Chondrocyte (in vitro differentiated cells): ENCODE measurements at regions not wholly inside any gene's neighbourhood (a gene's known extent, or its start where the extent isn't known, plus 50 kb on each side); places are given as distances from the start of the nearest gene placed in this dataset.

Source experiments
- DNase-seq: peaks from one replicate; pipeline ENCODE4 v3.0.0; 2021; ENCODE audit warnings: mixed read lengths, low spot score
- H3K27ac Mint-ChIP-seq: one replicate; pipeline ENCODE4 v1.8.0; 2021; ENCODE audit warnings: mild to moderate bottlenecking, moderate library complexity, mixed read lengths; ENCODE audit not compliant: unreplicated experiment
- H3K27me3 Mint-ChIP-seq: 2 replicates; pipeline ENCODE4 v1.8.0; 2021; ENCODE audit warnings: low read depth, mixed read lengths
- H3K36me3 Mint-ChIP-seq: 2 replicates; pipeline ENCODE4 v1.8.0; 2021; ENCODE audit warnings: low read depth, mixed read lengths
- H3K4me1 Mint-ChIP-seq: 2 replicates; pipeline ENCODE4 v1.8.0; 2021; ENCODE audit warnings: low read depth, mild to moderate bottlenecking, mixed read lengths
- H3K4me3 Mint-ChIP-seq: one replicate; pipeline ENCODE4 v1.8.0; 2021; ENCODE audit warnings: mild to moderate bottlenecking, moderate library complexity, mixed read lengths; ENCODE audit not compliant: unreplicated experiment
- H3K9me3 Mint-ChIP-seq: 2 replicates; pipeline ENCODE4 v1.8.0; 2021; ENCODE audit warnings: low read depth, mixed read lengths
- CTCF ChIP-seq: fragments of 200-600 bp; sonication (generic); IDR thresholded peaks from 2 replicates; pipeline ENCODE4 v1.5.0; 2021; ENCODE audit warnings: antibody characterized with exemption, mild to moderate bottlenecking, moderate library complexity

- no peak for DNase-seq
- H3K27me3 Mint-ChIP-seq: peaks cover 30% of the 10 kb centered on the region
- no peaks in the 10 kb centered on the region for H3K36me3 Mint-ChIP-seq
- H3K4me3 Mint-ChIP-seq: no peak overlapping the region
- H3K4me1 Mint-ChIP-seq: no peaks in the 10 kb centered on the region
- no peak for TF ChIP-seq CTCF
- peaks cover 14% of the 10 kb centered on the region for H3K9me3 Mint-ChIP-seq
- no peak overlapping the region for H3K27ac Mint-ChIP-seq
Observed at GRCh38 chr14:101417434-101417833, 143.9 kb upstream of the DIO3 start.

GRCh38 chr14:101418601-101419000 lies 142.7 kb upstream of the DIO3 start:
- DNase-seq: no peak
- H3K4me3 Mint-ChIP-seq: no peak overlapping the region
- H3K27ac Mint-ChIP-seq: no peak overlapping the region
- no peak for TF ChIP-seq CTCF
- H3K27me3 Mint-ChIP-seq: peaks cover 27% of the 10 kb centered on the region
- peaks cover 14% of the 10 kb centered on the region for H3K9me3 Mint-ChIP-seq
- H3K4me1 Mint-ChIP-seq: no peaks in the 10 kb centered on the region
- no peaks in the 10 kb centered on the region for H3K36me3 Mint-ChIP-seq

- Mint-ChIP-seq H3K4me3 (no peak overlapping the region), H3K36me3 (peaks cover 2% of the 10 kb centered on the region), H3K4me1 (no peaks in the 10 kb centered on the region), H3K27me3 (peaks cover 47% of the 10 kb centered on the region), H3K9me3 (peaks cover 17% of the 10 kb centered on the region), H3K27ac (no peak overlapping the region)
- TF ChIP-seq CTCF: no peak
- DNase-seq: no peak
Observed at GRCh38 chr14:101426466-101426865, 134.8 kb upstream of the DIO3 start.

- H3K36me3 Mint-ChIP-seq: peaks cover 2% of the 10 kb centered on the region
- H3K4me3 Mint-ChIP-seq: no peak overlapping the region
- H3K27ac Mint-ChIP-seq: no peak overlapping the region
- H3K9me3 Mint-ChIP-seq: peaks cover 17% of the 10 kb centered on the region
- H3K27me3 Mint-ChIP-seq: peaks cover 47% of the 10 kb centered on the region
- H3K4me1 Mint-ChIP-seq: no peaks in the 10 kb centered on the region
- DNase-seq: no peak
- TF ChIP-seq CTCF: no peak
Observed at GRCh38 chr14:101428409-101428808, 132.9 kb upstream of the DIO3 start.

- no peaks in the 10 kb centered on the region for H3K9me3 Mint-ChIP-seq
- TF ChIP-seq CTCF: no peak
- no peak overlapping the region for H3K27ac Mint-ChIP-seq
- peaks cover 23% of the 10 kb centered on the region for H3K27me3 Mint-ChIP-seq
- no peaks in the 10 kb centered on the region for H3K36me3 Mint-ChIP-seq
- no peaks in the 10 kb centered on the region for H3K4me1 Mint-ChIP-seq
- H3K4me3 Mint-ChIP-seq: no peak overlapping the region
- DNase-seq: no peak
Observed at GRCh38 chr14:101435546-101435945, 125.7 kb upstream of the DIO3 start.
